ENCODE measurements at regions not wholly inside any gene's neighbourhood (a gene's known extent, or its start where the extent isn't known, plus 50 kb on each side); places are given as distances from the start of the nearest gene placed in this dataset.

DNA sequence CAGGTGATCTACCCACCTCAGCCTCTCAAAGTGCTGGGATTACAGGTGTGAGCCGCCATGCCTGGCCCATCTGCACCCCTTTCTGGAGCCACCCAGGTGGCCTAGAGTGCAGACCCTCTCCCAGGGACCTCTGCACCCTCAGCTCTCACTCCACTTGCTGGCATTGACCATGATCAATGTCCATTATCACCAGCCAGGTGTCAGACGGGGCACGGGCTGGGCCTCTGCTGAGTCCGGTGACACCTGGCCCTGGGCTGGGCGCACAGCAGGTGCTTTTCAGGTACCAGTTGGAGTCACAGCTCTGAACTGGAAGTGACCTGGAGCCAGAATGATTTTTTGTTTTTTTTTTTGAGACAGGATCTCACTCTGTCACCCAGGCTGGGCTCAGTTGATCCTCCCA, 91.8 kb upstream of the PMEPA1 start:
- TF ChIP-seq, protein P1, sequence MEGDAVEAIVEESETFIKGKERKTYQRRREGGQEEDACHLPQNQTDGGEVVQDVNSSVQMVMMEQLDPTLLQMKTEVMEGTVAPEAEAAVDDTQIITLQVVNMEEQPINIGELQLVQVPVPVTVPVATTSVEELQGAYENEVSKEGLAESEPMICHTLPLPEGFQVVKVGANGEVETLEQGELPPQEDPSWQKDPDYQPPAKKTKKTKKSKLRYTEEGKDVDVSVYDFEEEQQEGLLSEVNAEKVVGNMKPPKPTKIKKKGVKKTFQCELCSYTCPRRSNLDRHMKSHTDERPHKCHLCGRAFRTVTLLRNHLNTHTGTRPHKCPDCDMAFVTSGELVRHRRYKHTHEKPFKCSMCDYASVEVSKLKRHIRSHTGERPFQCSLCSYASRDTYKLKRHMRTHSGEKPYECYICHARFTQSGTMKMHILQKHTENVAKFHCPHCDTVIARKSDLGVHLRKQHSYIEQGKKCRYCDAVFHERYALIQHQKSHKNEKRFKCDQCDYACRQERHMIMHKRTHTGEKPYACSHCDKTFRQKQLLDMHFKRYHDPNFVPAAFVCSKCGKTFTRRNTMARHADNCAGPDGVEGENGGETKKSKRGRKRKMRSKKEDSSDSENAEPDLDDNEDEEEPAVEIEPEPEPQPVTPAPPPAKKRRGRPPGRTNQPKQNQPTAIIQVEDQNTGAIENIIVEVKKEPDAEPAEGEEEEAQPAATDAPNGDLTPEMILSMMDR (IDR thresholded peaks at IDR 0.05) = no peak
- TF ChIP-seq POLR2A (IDR thresholded peaks at IDR 0.05) (no peak), EP300 (IDR thresholded peaks at IDR 0.05) (no peak)

Measured in tibial nerve (tissue), 4 donors.